ENCODE measurements at regions not wholly inside any gene's neighbourhood (a gene's known extent, or its start where the extent isn't known, plus 50 kb on each side); places are given as distances from the start of the nearest gene placed in this dataset.
A peak's percentile ranks its signal among the peaks of the same experiment; 100 is the strongest.

DNA sequence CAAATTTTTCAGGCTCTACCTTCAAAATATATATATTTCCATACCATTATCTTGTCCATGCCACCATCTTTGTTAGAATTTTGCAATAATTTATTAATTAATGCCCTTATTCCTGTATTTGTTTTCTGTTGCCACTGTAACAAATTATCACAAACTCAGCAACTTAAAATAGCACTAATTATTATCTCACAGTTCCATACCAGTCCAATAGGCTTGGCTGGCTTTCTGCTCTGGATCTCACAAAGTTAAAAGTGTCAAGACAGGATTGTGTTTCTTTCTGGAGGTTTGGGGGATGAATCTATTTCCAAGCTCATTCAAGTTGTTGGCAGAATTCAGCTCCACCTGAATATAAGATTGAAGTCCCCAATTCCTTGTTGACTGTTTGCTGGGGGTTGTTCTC is 58.6 kb upstream of the SLC38A4 start:
- Histone ChIP-seq H3K4me1 (ENCODE audit: control insufficient read depth in 3 of 3, insufficient read depth in 3 of 3, low read length in 3 of 3) (no peaks in the 10 kb centered on the region), H3K27ac (ENCODE audit: low read depth, low read length) (no peak overlapping the region), H3K27me3 (ENCODE audit: control insufficient read depth in 3 of 3, insufficient read depth in 3 of 3, low read length in 3 of 3) (no peaks in the 10 kb centered on the region), H3K9ac (ENCODE audit: low read depth in 1 of 3, low read length in 3 of 3) (no peak overlapping the region), H3K4me3 (ENCODE audit: low read length in 3 of 3) (no peak overlapping the region), H3K36me3 (ENCODE audit: control insufficient read depth in 3 of 3, insufficient read depth in 3 of 3, low read length in 3 of 3) (no peaks in the 10 kb centered on the region), H3K9me3 (ENCODE audit: control insufficient read depth in 3 of 3, low read length in 3 of 3) (no peaks in the 10 kb centered on the region)

DNA sequence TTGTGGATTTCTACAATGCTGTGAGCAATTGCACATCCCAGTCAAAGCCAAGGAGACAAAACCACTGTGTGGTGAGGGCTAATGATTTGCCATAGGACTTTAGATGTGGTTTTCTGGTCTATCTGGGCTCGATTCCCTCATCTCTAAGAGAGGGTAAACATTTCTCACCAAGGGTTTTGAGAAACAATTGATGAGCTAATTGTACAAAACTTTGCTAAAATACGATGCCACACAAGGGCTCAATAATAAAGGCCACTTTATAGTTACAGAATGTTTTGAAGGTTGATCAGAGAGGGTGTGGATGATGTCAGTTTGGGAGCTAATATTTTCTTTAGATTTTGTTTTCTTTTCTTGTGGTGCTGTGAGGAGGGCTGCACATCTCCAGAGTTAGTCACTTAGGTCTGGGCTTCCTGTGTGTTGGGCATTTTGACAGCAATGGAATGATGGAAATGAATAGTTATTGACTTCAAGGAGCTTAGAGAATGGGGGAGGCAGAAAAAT is 60.8 kb upstream of the SLC38A4 start:
- Histone ChIP-seq H3K9ac (ENCODE audit: low read depth in 1 of 3, low read length in 3 of 3) (no peak overlapping the region), H3K4me3 (ENCODE audit: low read length in 3 of 3) (no peak overlapping the region), H3K27me3 (ENCODE audit: control insufficient read depth in 3 of 3, insufficient read depth in 3 of 3, low read length in 3 of 3) (no peaks in the 10 kb centered on the region), H3K4me1 (ENCODE audit: control insufficient read depth in 3 of 3, insufficient read depth in 3 of 3, low read length in 3 of 3) (peaks cover 0 to 7% (median 3%) of the 10 kb centered on the region in 3 donors), H3K36me3 (ENCODE audit: control insufficient read depth in 3 of 3, insufficient read depth in 3 of 3, low read length in 3 of 3) (no peaks in the 10 kb centered on the region), H3K27ac (ENCODE audit: low read depth, low read length) (no peak overlapping the region), H3K9me3 (ENCODE audit: control insufficient read depth in 3 of 3, low read length in 3 of 3) (no peaks in the 10 kb centered on the region)

DNA sequence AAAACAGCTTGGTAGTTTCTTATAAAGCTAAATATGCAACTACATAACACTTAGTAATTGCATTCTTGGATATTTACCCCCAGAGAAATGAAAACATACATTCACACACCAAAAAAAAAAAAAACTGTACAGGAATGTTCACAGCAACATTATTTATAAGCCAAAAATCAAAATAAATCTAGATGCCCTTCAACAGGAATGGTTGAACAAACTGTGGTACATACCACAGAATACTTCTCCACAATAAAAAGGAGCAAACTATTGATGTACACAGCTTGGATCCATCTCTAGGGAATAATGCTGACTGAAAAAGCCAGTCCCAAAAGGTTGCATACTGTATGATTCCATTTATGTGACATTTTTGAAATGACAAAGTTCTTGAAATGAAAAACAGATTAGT is 62.1 kb upstream of the SLC38A4 start:
- no peaks in the 10 kb centered on the region for H3K9me3 ChIP-seq (ENCODE audit: control insufficient read depth in 3 of 3, low read length in 3 of 3)
- peaks cover 8 to 17% (median 11%) of the 10 kb centered on the region in 3 donors for H3K4me1 ChIP-seq (ENCODE audit: control insufficient read depth in 3 of 3, insufficient read depth in 3 of 3, low read length in 3 of 3)
- no peaks in the 10 kb centered on the region for H3K27me3 ChIP-seq (ENCODE audit: control insufficient read depth in 3 of 3, insufficient read depth in 3 of 3, low read length in 3 of 3)
- H3K27ac ChIP-seq (ENCODE audit: low read depth, low read length) = no peak overlapping the region
- H3K4me3 ChIP-seq (ENCODE audit: low read length in 3 of 3) = no peak overlapping the region
- no peak overlapping the region for H3K9ac ChIP-seq (ENCODE audit: low read depth in 1 of 3, low read length in 3 of 3)
- no peaks in the 10 kb centered on the region for H3K36me3 ChIP-seq (ENCODE audit: control insufficient read depth in 3 of 3, insufficient read depth in 3 of 3, low read length in 3 of 3)

DNA sequence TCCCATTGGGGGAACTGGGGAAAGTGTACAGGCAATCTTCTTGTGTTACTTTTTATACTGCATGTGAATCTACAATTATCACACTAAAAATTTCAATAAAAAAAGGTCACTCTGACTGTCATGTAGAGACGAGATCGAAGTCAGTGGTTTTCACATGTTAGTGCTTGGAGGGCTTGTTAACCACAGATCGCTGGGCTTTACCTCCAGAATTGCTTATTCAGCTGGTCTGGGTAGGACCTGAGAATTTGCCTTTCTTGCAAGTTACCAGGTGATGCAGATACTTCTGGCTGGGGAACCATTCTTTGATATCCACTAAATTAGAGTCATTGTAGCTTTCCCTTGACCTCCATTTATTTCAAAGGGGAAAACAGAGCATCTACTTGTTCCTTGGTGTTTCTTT is 62.8 kb upstream of the SLC38A4 start:
- no peak overlapping the region for H3K27ac ChIP-seq (ENCODE audit: low read depth, low read length)
- no peak overlapping the region for H3K4me3 ChIP-seq (ENCODE audit: low read length in 3 of 3)
- H3K36me3 ChIP-seq (ENCODE audit: control insufficient read depth in 3 of 3, insufficient read depth in 3 of 3, low read length in 3 of 3) = no peaks in the 10 kb centered on the region
- H3K9me3 ChIP-seq (ENCODE audit: control insufficient read depth in 3 of 3, low read length in 3 of 3) = no peaks in the 10 kb centered on the region
- no peak overlapping the region for H3K9ac ChIP-seq (ENCODE audit: low read depth in 1 of 3, low read length in 3 of 3)
- no peaks in the 10 kb centered on the region for H3K27me3 ChIP-seq (ENCODE audit: control insufficient read depth in 3 of 3, insufficient read depth in 3 of 3, low read length in 3 of 3)
- peaks cover 8 to 20% (median 11%) of the 10 kb centered on the region in 3 donors for H3K4me1 ChIP-seq (ENCODE audit: control insufficient read depth in 3 of 3, insufficient read depth in 3 of 3, low read length in 3 of 3)

DNA sequence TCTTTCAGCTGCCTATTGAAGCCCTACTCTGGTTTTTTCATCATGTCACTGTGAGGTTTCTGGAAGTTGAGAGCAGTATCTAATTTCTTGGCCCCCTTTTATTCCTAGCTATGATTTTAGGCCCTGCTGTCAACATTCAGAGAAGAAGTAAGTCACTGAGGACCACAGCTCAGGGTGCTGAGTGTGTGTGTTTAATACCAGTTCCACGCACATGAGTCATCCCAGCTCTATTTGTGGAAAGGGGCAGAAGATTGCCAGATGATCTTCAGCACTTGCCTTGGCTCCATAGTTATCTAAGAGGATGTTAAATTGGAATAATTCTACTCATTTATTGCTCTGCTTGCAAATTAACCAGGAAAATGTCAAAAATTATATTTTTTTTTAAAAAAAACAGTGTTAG is 65.5 kb upstream of the SLC38A4 start:
- H3K27me3 ChIP-seq (ENCODE audit: control insufficient read depth in 3 of 3, insufficient read depth in 3 of 3, low read length in 3 of 3) = no peaks in the 10 kb centered on the region
- H3K36me3 ChIP-seq (ENCODE audit: control insufficient read depth in 3 of 3, insufficient read depth in 3 of 3, low read length in 3 of 3) = no peaks in the 10 kb centered on the region
- no peak overlapping the region for H3K9ac ChIP-seq (ENCODE audit: low read depth in 1 of 3, low read length in 3 of 3)
- peak overlapping the region; percentile 48 for H3K27ac ChIP-seq (ENCODE audit: low read depth, low read length)
- no peaks in the 10 kb centered on the region for H3K9me3 ChIP-seq (ENCODE audit: control insufficient read depth in 3 of 3, low read length in 3 of 3)
- peaks cover 8 to 20% (median 11%) of the 10 kb centered on the region in 3 donors for H3K4me1 ChIP-seq (ENCODE audit: control insufficient read depth in 3 of 3, insufficient read depth in 3 of 3, low read length in 3 of 3)
- no peak overlapping the region for H3K4me3 ChIP-seq (ENCODE audit: low read length in 3 of 3)

DNA sequence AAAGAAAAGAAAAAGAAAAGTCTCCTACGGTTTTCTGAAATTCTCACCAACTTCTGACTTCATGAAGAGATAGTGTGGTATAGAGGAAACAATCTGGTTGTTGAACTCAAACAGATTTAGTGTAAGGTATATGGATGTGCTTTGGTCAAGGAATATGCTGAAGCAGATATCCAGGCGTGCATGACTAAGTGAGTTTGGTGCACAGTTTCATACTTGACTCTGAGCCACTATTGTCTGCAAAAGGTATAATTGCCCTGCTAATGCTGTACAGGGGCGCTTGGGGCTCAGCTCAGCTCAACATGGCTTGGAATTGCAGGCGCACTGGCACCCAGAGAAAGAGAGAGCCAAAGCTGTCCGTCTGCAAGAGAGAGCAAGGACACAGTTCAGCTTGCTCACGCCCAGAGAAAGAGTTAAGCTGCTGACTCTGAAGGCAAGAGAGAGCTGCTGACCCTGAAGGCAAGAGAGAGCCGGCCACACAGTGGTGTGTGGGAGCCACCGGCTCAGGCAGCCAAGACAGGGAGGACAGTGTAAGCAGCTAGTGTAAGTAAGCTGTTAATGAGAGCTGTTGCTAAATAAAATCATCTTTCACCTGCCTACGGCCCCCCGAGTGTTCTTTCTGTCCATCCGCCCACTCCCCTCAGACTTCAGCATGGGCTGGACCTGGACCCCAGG is 66.4 kb upstream of the SLC38A4 start:
- peak overlapping the region; percentile 84 for H3K27ac ChIP-seq (ENCODE audit: low read depth, low read length)
- peak overlapping the region; percentile 26 to 47 (median 46) for H3K9ac ChIP-seq (ENCODE audit: low read depth in 1 of 3, low read length in 3 of 3)
- H3K27me3 ChIP-seq (ENCODE audit: control insufficient read depth in 3 of 3, insufficient read depth in 3 of 3, low read length in 3 of 3) = no peaks in the 10 kb centered on the region
- no peaks in the 10 kb centered on the region for H3K36me3 ChIP-seq (ENCODE audit: control insufficient read depth in 3 of 3, insufficient read depth in 3 of 3, low read length in 3 of 3)
- H3K4me3 ChIP-seq (ENCODE audit: low read length in 3 of 3) = peak overlapping the region in 2 of 3 donors; percentile 13 to 52
- H3K9me3 ChIP-seq (ENCODE audit: control insufficient read depth in 3 of 3, low read length in 3 of 3) = no peaks in the 10 kb centered on the region
- H3K4me1 ChIP-seq (ENCODE audit: control insufficient read depth in 3 of 3, insufficient read depth in 3 of 3, low read length in 3 of 3) = peaks cover 8 to 20% (median 11%) of the 10 kb centered on the region in 3 donors

DNA sequence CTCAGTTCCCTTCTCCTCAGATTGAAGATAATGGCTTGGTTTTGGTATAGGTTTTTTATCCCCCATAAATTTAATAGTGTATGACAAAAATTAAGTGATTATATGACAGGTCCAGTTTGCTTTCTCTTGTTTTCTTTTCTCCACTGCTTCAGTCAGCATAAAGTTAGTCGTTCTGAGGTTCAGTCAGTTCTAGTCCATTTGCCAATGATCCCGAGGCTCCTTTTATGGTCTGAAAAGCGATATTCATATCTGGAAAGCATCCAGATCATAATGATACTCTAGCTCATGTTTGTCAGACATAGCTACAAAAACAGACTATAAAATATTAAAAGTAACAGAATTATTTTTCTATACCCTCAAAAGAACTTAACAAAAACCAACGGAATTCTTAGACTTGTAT is 67.1 kb upstream of the SLC38A4 start:
- peak overlapping the region in 2 of 3 donors; percentile 26 to 47 for H3K9ac ChIP-seq (ENCODE audit: low read depth in 1 of 3, low read length in 3 of 3)
- H3K4me3 ChIP-seq (ENCODE audit: low read length in 3 of 3) = no peak overlapping the region
- H3K36me3 ChIP-seq (ENCODE audit: control insufficient read depth in 3 of 3, insufficient read depth in 3 of 3, low read length in 3 of 3) = no peaks in the 10 kb centered on the region
- H3K4me1 ChIP-seq (ENCODE audit: control insufficient read depth in 3 of 3, insufficient read depth in 3 of 3, low read length in 3 of 3) = peaks cover 8 to 20% (median 11%) of the 10 kb centered on the region in 3 donors
- no peaks in the 10 kb centered on the region for H3K9me3 ChIP-seq (ENCODE audit: control insufficient read depth in 3 of 3, low read length in 3 of 3)
- H3K27me3 ChIP-seq (ENCODE audit: control insufficient read depth in 3 of 3, insufficient read depth in 3 of 3, low read length in 3 of 3) = no peaks in the 10 kb centered on the region
- peak overlapping the region; percentile 84 for H3K27ac ChIP-seq (ENCODE audit: low read depth, low read length)

DNA sequence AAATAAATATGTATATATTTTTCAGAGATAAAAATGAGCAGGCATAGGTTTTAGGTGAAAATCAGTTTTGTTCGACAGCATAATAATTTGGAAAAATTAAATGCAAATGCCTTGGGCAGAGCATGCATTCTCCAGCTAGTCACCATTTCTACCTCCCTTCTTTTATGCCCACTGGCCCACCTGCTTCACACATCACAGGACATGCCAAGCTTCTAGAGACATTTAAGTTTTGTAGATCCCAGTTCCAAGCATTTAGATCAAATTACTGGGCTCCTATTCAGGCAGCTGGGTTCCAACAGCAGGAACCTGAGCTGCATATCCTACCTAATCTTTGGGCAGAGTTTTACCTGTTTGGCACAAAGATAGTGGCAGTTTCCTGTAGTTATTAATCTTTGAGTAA is 67.6 kb upstream of the SLC38A4 start:
- no peak overlapping the region for H3K4me3 ChIP-seq (ENCODE audit: low read length in 3 of 3)

DNA sequence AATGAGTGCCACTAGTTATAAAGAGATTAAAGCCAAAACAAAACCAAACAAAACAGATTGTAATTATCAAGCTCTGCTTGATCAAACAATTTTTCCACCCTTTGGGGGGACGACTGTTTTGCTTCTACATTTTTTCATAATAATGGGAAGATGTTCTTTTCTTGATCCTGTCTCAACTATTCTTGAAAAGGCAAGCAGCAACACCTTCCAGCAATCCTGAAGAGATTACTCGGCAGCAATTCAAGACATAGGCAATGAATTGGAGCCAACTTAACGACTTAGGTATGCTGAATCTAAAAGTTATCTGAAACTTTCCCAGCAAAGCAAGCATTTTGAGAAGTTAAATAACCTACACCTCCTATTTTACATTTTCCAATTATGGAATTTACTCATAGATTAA is 69.9 kb upstream of the SLC38A4 start:
- no peaks in the 10 kb centered on the region for H3K9me3 ChIP-seq (ENCODE audit: control insufficient read depth in 3 of 3, low read length in 3 of 3)
- no peaks in the 10 kb centered on the region for H3K27me3 ChIP-seq (ENCODE audit: control insufficient read depth in 3 of 3, insufficient read depth in 3 of 3, low read length in 3 of 3)
- H3K36me3 ChIP-seq (ENCODE audit: control insufficient read depth in 3 of 3, insufficient read depth in 3 of 3, low read length in 3 of 3) = no peaks in the 10 kb centered on the region
- H3K4me3 ChIP-seq (ENCODE audit: low read length in 3 of 3) = no peak overlapping the region
- peaks cover 8 to 20% (median 11%) of the 10 kb centered on the region in 3 donors for H3K4me1 ChIP-seq (ENCODE audit: control insufficient read depth in 3 of 3, insufficient read depth in 3 of 3, low read length in 3 of 3)
- no peak overlapping the region for H3K27ac ChIP-seq (ENCODE audit: low read depth, low read length)
- no peak overlapping the region for H3K9ac ChIP-seq (ENCODE audit: low read depth in 1 of 3, low read length in 3 of 3)

More for the DNA sequence above, 67.6 kb upstream of the SLC38A4 start:
- peak overlapping the region; percentile 10 for H3K27ac ChIP-seq (ENCODE audit: low read depth, low read length)
- no peaks in the 10 kb centered on the region for H3K27me3 ChIP-seq (ENCODE audit: control insufficient read depth in 3 of 3, insufficient read depth in 3 of 3, low read length in 3 of 3)
- H3K9me3 ChIP-seq (ENCODE audit: control insufficient read depth in 3 of 3, low read length in 3 of 3) = no peaks in the 10 kb centered on the region
- no peaks in the 10 kb centered on the region for H3K36me3 ChIP-seq (ENCODE audit: control insufficient read depth in 3 of 3, insufficient read depth in 3 of 3, low read length in 3 of 3)
- H3K9ac ChIP-seq (ENCODE audit: low read depth in 1 of 3, low read length in 3 of 3) = no peak overlapping the region
- H3K4me1 ChIP-seq (ENCODE audit: control insufficient read depth in 3 of 3, insufficient read depth in 3 of 3, low read length in 3 of 3) = peaks cover 8 to 20% (median 11%) of the 10 kb centered on the region in 3 donors

DNA sequence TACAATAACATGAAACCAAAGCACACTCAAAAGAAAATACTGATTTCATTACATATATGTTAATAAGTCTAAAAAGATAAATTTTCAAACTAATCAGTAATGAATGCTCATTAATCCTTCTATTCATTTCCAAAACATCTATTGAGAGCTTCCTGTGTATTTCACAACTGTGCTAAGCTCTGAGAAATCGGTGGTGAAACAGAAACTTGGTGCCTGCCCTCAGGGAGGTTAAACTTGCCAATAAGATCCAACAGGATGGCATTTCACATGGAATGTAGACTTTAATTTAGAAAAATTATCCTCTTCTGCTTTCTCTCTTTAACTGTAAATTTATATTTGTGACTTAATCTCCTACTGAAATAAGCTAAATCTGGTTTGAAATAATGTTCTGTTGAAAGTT is 70.9 kb upstream of the SLC38A4 start:
- no peak overlapping the region for H3K4me3 ChIP-seq (ENCODE audit: low read length in 3 of 3)
- H3K36me3 ChIP-seq (ENCODE audit: control insufficient read depth in 3 of 3, insufficient read depth in 3 of 3, low read length in 3 of 3) = no peaks in the 10 kb centered on the region
- H3K9me3 ChIP-seq (ENCODE audit: control insufficient read depth in 3 of 3, low read length in 3 of 3) = no peaks in the 10 kb centered on the region
- no peak overlapping the region for H3K9ac ChIP-seq (ENCODE audit: low read depth in 1 of 3, low read length in 3 of 3)
- H3K27me3 ChIP-seq (ENCODE audit: control insufficient read depth in 3 of 3, insufficient read depth in 3 of 3, low read length in 3 of 3) = no peaks in the 10 kb centered on the region
- peaks cover 8 to 12% (median 9%) of the 10 kb centered on the region in 3 donors for H3K4me1 ChIP-seq (ENCODE audit: control insufficient read depth in 3 of 3, insufficient read depth in 3 of 3, low read length in 3 of 3)
- H3K27ac ChIP-seq (ENCODE audit: low read depth, low read length) = no peak overlapping the region
